PFSK-1 (cell line): ENCODE measurements at regions not wholly inside any gene's neighbourhood (a gene's known extent, or its start where the extent isn't known, plus 50 kb on each side); places are given as distances from the start of the nearest gene placed in this dataset.

Experiments
- FOXP2 ChIP-seq: optimal IDR thresholded peaks from 2 replicates; pipeline ENCODE3; 2011; ENCODE audit warnings: borderline replicate concordance, control low read depth, inconsistent platforms; ENCODE audit not compliant: insufficient read depth; ENCODE audit errors: extremely low read length, extremely low read depth
- POLR2AphosphoS5 ChIP-seq: IDR thresholded peaks from 2 replicates; pipeline ENCODE4 v1.6.1; 2012; ENCODE audit warnings: low read depth, mild to moderate bottlenecking, control low read depth, low read length, moderate library complexity
- SIN3A ChIP-seq: IDR thresholded peaks from 2 replicates; pipeline ENCODE4 v1.6.1; 2012; ENCODE audit warnings: mild to moderate bottlenecking, low read length, moderate library complexity, borderline replicate concordance; ENCODE audit not compliant: insufficient read depth
- TAF1 ChIP-seq: IDR thresholded peaks from 2 replicates; pipeline ENCODE4 v1.6.1; 2012; ENCODE audit warnings: low read length, control low read depth, borderline replicate concordance; ENCODE audit not compliant: insufficient read depth
- TF ChIP-seq, protein P1 (sequence below), 2 experiments: IDR thresholded peaks; 2 replicates each; pipeline versions ENCODE4 v1.6.1 to v1.8.0; 2011 to 2012; ENCODE audit warnings: low read depth in 2 of 2, low read length in 2 of 2, control low read depth in 1 of 2, inconsistent platforms in 1 of 2, mild to moderate bottlenecking in 1 of 2, moderate library complexity in 1 of 2; ENCODE audit not compliant: insufficient read depth in 1 of 2

DNA sequence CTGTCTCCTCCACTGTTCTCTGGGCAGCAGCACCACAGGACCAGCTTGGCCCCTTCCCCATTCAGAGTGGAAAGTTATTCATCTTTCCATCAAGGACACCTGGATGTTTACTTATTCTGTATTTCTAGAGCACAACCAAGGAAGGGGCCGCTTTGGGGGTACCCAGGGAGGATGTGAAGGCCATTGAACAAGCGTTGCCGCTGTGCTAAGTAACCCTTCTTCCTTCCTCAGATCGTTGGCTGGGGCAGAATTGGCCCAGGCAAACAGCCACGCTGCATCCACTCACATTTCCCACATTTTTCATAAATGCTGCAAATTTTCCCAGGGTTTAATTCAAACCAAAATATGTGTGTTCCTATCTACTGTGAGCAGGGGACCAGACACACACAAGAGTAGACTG lies 76.2 kb upstream of the NPAS2 start:
- TF ChIP-seq POLR2AphosphoS5 (no peak), SIN3A (no peak), TAF1 (no peak), FOXP2 (no peak)
- TF ChIP-seq, protein P1, sequence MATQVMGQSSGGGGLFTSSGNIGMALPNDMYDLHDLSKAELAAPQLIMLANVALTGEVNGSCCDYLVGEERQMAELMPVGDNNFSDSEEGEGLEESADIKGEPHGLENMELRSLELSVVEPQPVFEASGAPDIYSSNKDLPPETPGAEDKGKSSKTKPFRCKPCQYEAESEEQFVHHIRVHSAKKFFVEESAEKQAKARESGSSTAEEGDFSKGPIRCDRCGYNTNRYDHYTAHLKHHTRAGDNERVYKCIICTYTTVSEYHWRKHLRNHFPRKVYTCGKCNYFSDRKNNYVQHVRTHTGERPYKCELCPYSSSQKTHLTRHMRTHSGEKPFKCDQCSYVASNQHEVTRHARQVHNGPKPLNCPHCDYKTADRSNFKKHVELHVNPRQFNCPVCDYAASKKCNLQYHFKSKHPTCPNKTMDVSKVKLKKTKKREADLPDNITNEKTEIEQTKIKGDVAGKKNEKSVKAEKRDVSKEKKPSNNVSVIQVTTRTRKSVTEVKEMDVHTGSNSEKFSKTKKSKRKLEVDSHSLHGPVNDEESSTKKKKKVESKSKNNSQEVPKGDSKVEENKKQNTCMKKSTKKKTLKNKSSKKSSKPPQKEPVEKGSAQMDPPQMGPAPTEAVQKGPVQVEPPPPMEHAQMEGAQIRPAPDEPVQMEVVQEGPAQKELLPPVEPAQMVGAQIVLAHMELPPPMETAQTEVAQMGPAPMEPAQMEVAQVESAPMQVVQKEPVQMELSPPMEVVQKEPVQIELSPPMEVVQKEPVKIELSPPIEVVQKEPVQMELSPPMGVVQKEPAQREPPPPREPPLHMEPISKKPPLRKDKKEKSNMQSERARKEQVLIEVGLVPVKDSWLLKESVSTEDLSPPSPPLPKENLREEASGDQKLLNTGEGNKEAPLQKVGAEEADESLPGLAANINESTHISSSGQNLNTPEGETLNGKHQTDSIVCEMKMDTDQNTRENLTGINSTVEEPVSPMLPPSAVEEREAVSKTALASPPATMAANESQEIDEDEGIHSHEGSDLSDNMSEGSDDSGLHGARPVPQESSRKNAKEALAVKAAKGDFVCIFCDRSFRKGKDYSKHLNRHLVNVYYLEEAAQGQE (IDR thresholded peaks at IDR 0.05; ENCODE audit: insufficient read depth in 1 of 2, low read depth in 2 of 2, low read length in 2 of 2): no peak

DNA sequence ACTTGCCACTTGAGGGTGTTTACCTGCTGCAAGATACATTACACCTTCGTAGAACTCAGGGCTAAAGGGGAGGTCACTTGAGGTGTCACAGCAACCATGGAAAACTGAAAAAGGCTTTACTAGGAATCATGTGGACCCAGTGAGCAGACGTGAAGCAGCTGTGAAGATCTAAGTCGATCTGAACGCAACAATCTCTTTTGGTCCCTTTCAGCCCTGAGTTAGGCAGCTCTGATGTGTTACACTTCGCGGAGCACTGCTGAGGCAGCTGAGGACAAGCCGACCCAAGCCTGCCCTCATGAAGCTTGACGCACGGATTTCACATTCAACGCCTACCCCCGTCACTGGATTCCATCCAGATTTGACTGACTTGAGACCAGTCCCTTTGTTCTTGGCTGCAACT lies 75.8 kb upstream of the NPAS2 start:
- TF ChIP-seq POLR2AphosphoS5 (no peak), SIN3A (no peak), TAF1 (no peak), FOXP2 (no peak)
- TF ChIP-seq, protein P1 (IDR thresholded peaks at IDR 0.05; ENCODE audit: insufficient read depth in 1 of 2, low read depth in 2 of 2, low read length in 2 of 2): no peak

DNA sequence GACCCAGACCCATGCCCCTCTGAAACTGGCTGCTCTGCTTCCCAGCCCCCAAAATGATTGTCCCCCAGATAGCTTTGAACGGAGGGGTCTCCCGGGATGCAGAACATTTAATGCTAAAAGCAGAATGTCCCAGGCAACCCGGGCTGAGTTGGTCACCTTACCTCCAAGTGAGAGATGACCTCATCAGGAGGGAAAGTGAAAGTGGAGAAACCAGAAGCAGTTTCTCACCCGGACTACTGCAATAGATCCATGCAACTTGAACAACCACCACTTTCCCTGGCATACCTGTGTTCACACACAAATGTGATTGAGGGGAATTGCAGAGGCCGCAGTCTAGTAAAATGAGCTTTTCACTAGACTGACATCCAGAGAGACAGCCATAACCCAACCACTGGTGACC lies 75.3 kb upstream of the NPAS2 start:
- no peak for TF ChIP-seq TAF1
- no peak for TF ChIP-seq POLR2AphosphoS5
- TF ChIP-seq, protein P1 (IDR thresholded peaks at IDR 0.05; ENCODE audit: insufficient read depth in 1 of 2, low read depth in 2 of 2, low read length in 2 of 2): no peak
- TF ChIP-seq FOXP2: no peak
- no peak for TF ChIP-seq SIN3A

GRCh38 chr2:100745604-100746003 lies 74.3 kb upstream of the NPAS2 start:
- no peak for TF ChIP-seq FOXP2

DNA sequence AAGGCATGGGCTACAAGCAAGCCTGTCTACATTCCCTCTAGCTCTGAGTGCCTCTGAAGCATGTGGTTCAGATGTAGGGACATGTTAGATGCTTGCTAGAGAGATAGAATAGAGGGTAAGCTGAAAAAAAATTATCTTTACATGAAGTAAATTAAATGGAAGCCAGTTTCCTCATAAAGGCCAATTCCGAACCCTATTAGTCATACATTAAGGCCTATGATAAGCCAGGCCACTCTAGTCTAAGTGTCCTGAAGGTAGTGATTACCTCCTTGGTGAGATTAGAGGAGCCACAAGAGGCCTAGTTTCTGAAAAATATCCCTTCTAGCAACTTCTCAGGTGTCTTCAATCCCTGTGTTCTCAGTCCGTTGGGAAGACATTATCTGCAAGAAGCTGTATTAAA lies 72.4 kb upstream of the NPAS2 start:
- TF ChIP-seq POLR2AphosphoS5 (no peak), FOXP2 (no peak), SIN3A (no peak), TAF1 (no peak)
- TF ChIP-seq, protein P1 (IDR thresholded peaks at IDR 0.05; ENCODE audit: insufficient read depth in 1 of 2, low read depth in 2 of 2, low read length in 2 of 2): no peak
